ENCODE measurements at regions not wholly inside any gene's neighbourhood (a gene's known extent, or its start where the extent isn't known, plus 50 kb on each side); places are given as distances from the start of the nearest gene placed in this dataset.

- Histone ChIP-seq H2BK5ac (ENCODE audit: low read depth, low read length, poor library complexity) (no peak overlapping the region), H3K23ac (ENCODE audit: low read length) (no peak overlapping the region), H4K8ac (ENCODE audit: low read depth, low read length) (no peak overlapping the region), H3K14ac (ENCODE audit: low read length) (no peak overlapping the region), H3K9me3 (ENCODE audit: insufficient read depth, low read depth, low read length) (no peaks in the 10 kb centered on the region), H2BK12ac (ENCODE audit: low read length) (no peak overlapping the region), H3K4me2 (ENCODE audit: low read length) (no peak overlapping the region), H2AFZ (ENCODE audit: insufficient read depth, low read length, poor library complexity) (no peak overlapping the region), H3K9ac (ENCODE audit: low read length) (no peak overlapping the region), H3K27ac (ENCODE audit: low read depth, low read length) (no peak overlapping the region), H3K27me3 (ENCODE audit: insufficient read depth, low read length) (no peaks in the 10 kb centered on the region), H3K4me1 (ENCODE audit: control insufficient read depth in 1 of 2, insufficient read depth in 2 of 2, low read length in 2 of 2) (peaks cover 6 to 12% of the 10 kb centered on the region in 2 experiments), H3K79me2 (ENCODE audit: control insufficient read depth, insufficient read depth, low read length, poor library complexity) (peaks cover 3% of the 10 kb centered on the region), H4K91ac (ENCODE audit: low read depth, low read length) (no peak overlapping the region), H2AK5ac (ENCODE audit: low read length) (no peak overlapping the region), H3K36me3 (ENCODE audit: control insufficient read depth in 1 of 2, insufficient read depth in 2 of 2, low read length in 2 of 2) (no peaks in the 10 kb centered on the region), H3K18ac (ENCODE audit: low read length) (no peak overlapping the region), H3K79me1 (ENCODE audit: low read length) (peaks cover 15% of the 10 kb centered on the region), H2BK120ac (ENCODE audit: insufficient read depth, low read length, poor library complexity) (no peak overlapping the region), H3K4ac (ENCODE audit: low read depth, low read length) (no peak overlapping the region), H4K12ac (ENCODE audit: low read depth, low read length) (no peak overlapping the region), H3K4me3 (ENCODE audit: low read depth, low read length) (no peak overlapping the region)
- no peak for DNase-seq
- no CpG with 5 or more reads among the region's 1 CpG for WGBS (ENCODE audit: extremely low coverage, insufficient coverage, insufficient read length)
Measured at GRCh38 chr7:46756256-46756655, 825.7 kb downstream of the TNS3 start.

- no peak overlapping the region for H2AK5ac ChIP-seq (ENCODE audit: low read length)
- no CpG with 5 or more reads among the region's 5 CpGs for WGBS (ENCODE audit: extremely low coverage, insufficient coverage, insufficient read length)
Measured at GRCh38 chr7:46755120-46756034, 826.5 kb downstream of the TNS3 start.

DNA sequence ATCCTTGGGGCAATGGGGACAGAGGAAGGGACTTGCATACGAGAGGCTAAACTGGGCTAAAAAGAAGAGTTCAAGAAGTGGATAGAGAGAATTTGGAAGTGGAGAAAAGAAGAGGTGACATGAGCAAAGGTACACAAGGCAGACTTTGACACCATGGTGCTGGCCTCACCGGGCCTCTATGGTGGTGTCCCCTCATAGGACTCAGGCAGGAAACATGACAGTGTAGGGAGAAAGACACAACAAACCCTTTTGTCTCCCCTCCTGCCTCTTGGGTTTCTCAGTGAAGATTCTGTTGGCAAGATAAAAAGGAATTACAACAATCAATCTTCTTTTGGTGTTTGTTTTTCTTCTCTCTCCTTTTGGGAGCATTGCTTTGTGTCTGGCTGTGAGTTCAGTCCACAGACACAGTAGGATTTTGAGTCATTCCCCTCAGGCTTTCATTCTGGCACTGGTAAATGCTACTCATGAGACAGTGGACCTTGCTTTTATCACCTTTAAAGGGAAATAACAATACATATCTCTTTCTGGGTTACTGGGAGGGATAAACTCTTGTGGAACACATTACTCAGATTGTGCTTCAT is 827.7 kb downstream of the TNS3 start:
- Histone ChIP-seq H2AFZ (ENCODE audit: insufficient read depth, low read length, poor library complexity) (peak overlapping the region; percentile 52), H2BK120ac (ENCODE audit: insufficient read depth, low read length, poor library complexity) (peak overlapping the region; percentile 99), H2BK12ac (ENCODE audit: low read length) (peak overlapping the region; percentile 100), H4K91ac (ENCODE audit: low read depth, low read length) (peak overlapping the region; percentile 99), H4K8ac (ENCODE audit: low read depth, low read length) (peak overlapping the region; percentile 97), H3K4ac (ENCODE audit: low read depth, low read length) (peak overlapping the region; percentile 94), H2AK5ac (ENCODE audit: low read length) (peak overlapping the region; percentile 98), H4K12ac (ENCODE audit: low read depth, low read length) (peak overlapping the region; percentile 95), H3K18ac (ENCODE audit: low read length) (peak overlapping the region; percentile 96), H3K9me3 (ENCODE audit: insufficient read depth, low read depth, low read length) (no peaks in the 10 kb centered on the region), H3K27ac (ENCODE audit: low read depth, low read length) (peak overlapping the region; percentile 97), H3K27me3 (ENCODE audit: insufficient read depth, low read length) (no peaks in the 10 kb centered on the region), H3K23ac (ENCODE audit: low read length) (no peak overlapping the region), H3K4me2 (ENCODE audit: low read length) (no peak overlapping the region), H3K79me2 (ENCODE audit: control insufficient read depth, insufficient read depth, low read length, poor library complexity) (peaks cover 3% of the 10 kb centered on the region), H3K9ac (ENCODE audit: low read length) (no peak overlapping the region), H3K4me1 (ENCODE audit: control insufficient read depth in 1 of 2, insufficient read depth in 2 of 2, low read length in 2 of 2) (peaks cover 12 to 21% of the 10 kb centered on the region in 2 experiments), H3K14ac (ENCODE audit: low read length) (peak overlapping the region; percentile 98), H2BK5ac (ENCODE audit: low read depth, low read length, poor library complexity) (peak overlapping the region; percentile 100), H3K4me3 (ENCODE audit: low read depth, low read length) (no peak overlapping the region), H3K36me3 (ENCODE audit: control insufficient read depth in 1 of 2, insufficient read depth in 2 of 2, low read length in 2 of 2) (no peaks in the 10 kb centered on the region), H3K79me1 (ENCODE audit: low read length) (peaks cover 23% of the 10 kb centered on the region)
- no peak for DNase-seq
- no CpG with 5 or more reads among the region's 2 CpGs for WGBS (ENCODE audit: extremely low coverage, insufficient coverage, insufficient read length)

More at GRCh38 chr7:46755120-46756034, 826.5 kb downstream of the TNS3 start:
- no peak for DNase-seq
- Histone ChIP-seq H3K4me2 (ENCODE audit: low read length) (no peak overlapping the region), H3K18ac (ENCODE audit: low read length) (no peak overlapping the region), H3K27ac (ENCODE audit: low read depth, low read length) (peak overlapping the region; percentile 97), H3K14ac (ENCODE audit: low read length) (no peak overlapping the region), H3K79me1 (ENCODE audit: low read length) (peaks cover 20% of the 10 kb centered on the region), H3K9me3 (ENCODE audit: insufficient read depth, low read depth, low read length) (no peaks in the 10 kb centered on the region), H3K4me1 (ENCODE audit: control insufficient read depth in 1 of 2, insufficient read depth in 2 of 2, low read length in 2 of 2) (peaks cover 12 to 19% of the 10 kb centered on the region in 2 experiments), H3K79me2 (ENCODE audit: control insufficient read depth, insufficient read depth, low read length, poor library complexity) (peaks cover 3% of the 10 kb centered on the region), H2BK120ac (ENCODE audit: insufficient read depth, low read length, poor library complexity) (peak overlapping the region; percentile 78), H4K91ac (ENCODE audit: low read depth, low read length) (peak overlapping the region; percentile 98), H3K27me3 (ENCODE audit: insufficient read depth, low read length) (no peaks in the 10 kb centered on the region), H2AFZ (ENCODE audit: insufficient read depth, low read length, poor library complexity) (no peak overlapping the region), H4K12ac (ENCODE audit: low read depth, low read length) (no peak overlapping the region), H4K8ac (ENCODE audit: low read depth, low read length) (no peak overlapping the region), H3K23ac (ENCODE audit: low read length) (no peak overlapping the region), H3K36me3 (ENCODE audit: control insufficient read depth in 1 of 2, insufficient read depth in 2 of 2, low read length in 2 of 2) (no peaks in the 10 kb centered on the region), H2BK5ac (ENCODE audit: low read depth, low read length, poor library complexity) (peak overlapping the region; percentile 45), H3K4ac (ENCODE audit: low read depth, low read length) (no peak overlapping the region), H3K4me3 (ENCODE audit: low read depth, low read length) (no peak overlapping the region), H3K9ac (ENCODE audit: low read length) (no peak overlapping the region), H2BK12ac (ENCODE audit: low read length) (peak overlapping the region; percentile 79)

DNA sequence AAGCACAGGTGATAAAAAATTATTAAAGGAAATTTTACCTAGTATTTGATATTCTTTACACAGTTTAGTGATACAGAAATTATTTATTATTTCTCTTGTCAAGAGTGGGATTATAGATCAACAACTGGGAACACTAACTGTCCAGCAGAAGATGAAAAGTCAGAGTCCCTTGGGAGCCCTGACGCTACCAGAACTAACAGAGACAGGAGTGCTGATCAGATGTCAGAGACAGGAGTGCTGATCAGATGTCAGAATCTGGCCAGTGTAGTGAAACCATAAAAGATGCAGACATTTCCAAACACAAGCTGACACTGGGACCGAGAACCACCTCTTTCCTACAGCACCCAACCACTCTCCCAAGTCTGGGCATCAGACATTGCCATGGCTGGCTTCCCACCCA is 828.2 kb downstream of the TNS3 start:
- peak overlapping the region; percentile 100 for H2BK12ac ChIP-seq (ENCODE audit: low read length)

More for the DNA sequence above, 828.2 kb downstream of the TNS3 start:
- no peak overlapping the region for H3K4me3 ChIP-seq (ENCODE audit: low read depth, low read length)
- no CpG with 5 or more reads among the region's 2 CpGs for WGBS (ENCODE audit: extremely low coverage, insufficient coverage, insufficient read length)
- H3K79me1 ChIP-seq (ENCODE audit: low read length): peaks cover 23% of the 10 kb centered on the region
- peak overlapping the region; percentile 98 for H3K14ac ChIP-seq (ENCODE audit: low read length)
- no peaks in the 10 kb centered on the region for H3K9me3 ChIP-seq (ENCODE audit: insufficient read depth, low read depth, low read length)
- peak overlapping the region; percentile 94 for H3K4ac ChIP-seq (ENCODE audit: low read depth, low read length)
- peaks cover 12 to 23% of the 10 kb centered on the region in 2 experiments for H3K4me1 ChIP-seq (ENCODE audit: control insufficient read depth in 1 of 2, insufficient read depth in 2 of 2, low read length in 2 of 2)
- peaks cover 3% of the 10 kb centered on the region for H3K79me2 ChIP-seq (ENCODE audit: control insufficient read depth, insufficient read depth, low read length, poor library complexity)
- H4K12ac ChIP-seq (ENCODE audit: low read depth, low read length): peak overlapping the region; percentile 95
- H3K18ac ChIP-seq (ENCODE audit: low read length): peak overlapping the region; percentile 96
- H4K91ac ChIP-seq (ENCODE audit: low read depth, low read length): peak overlapping the region; percentile 99
- no peak overlapping the region for H3K9ac ChIP-seq (ENCODE audit: low read length)
- H2BK120ac ChIP-seq (ENCODE audit: insufficient read depth, low read length, poor library complexity): peak overlapping the region; percentile 99
- no peak overlapping the region for H3K4me2 ChIP-seq (ENCODE audit: low read length)
- H4K8ac ChIP-seq (ENCODE audit: low read depth, low read length): peak overlapping the region; percentile 97
- no peak for DNase-seq
- H2BK5ac ChIP-seq (ENCODE audit: low read depth, low read length, poor library complexity): peak overlapping the region; percentile 100
- no peak overlapping the region for H3K23ac ChIP-seq (ENCODE audit: low read length)
- no peaks in the 10 kb centered on the region for H3K27me3 ChIP-seq (ENCODE audit: insufficient read depth, low read length)
- no peaks in the 10 kb centered on the region for H3K36me3 ChIP-seq (ENCODE audit: control insufficient read depth in 1 of 2, insufficient read depth in 2 of 2, low read length in 2 of 2)
- peak overlapping the region; percentile 98 for H2AK5ac ChIP-seq (ENCODE audit: low read length)
- peak overlapping the region; percentile 97 for H3K27ac ChIP-seq (ENCODE audit: low read depth, low read length)
- peak overlapping the region; percentile 52 for H2AFZ ChIP-seq (ENCODE audit: insufficient read depth, low read length, poor library complexity)
